Endothelial cell of umbilical vein (primary cell): ENCODE measurements at regions not wholly inside any gene's neighbourhood (a gene's known extent, or its start where the extent isn't known, plus 50 kb on each side); places are given as distances from the start of the nearest gene placed in this dataset.

ENCODE experiments used
- BruUV-seq: library from RNA; stranded (reverse); fragments of 400-500 nt; replicated peaks from 2 replicates; lab custom pipeline; 2021; lab: Mats Ljungman, UMichigan
- CTCF ChIA-PET: fragments of 300-600, 350-600 bp; sonication (Branson Sonifier 250); formaldehyde crosslinking; loops from one replicate; lab custom pipeline; 2021; ENCODE audit warnings: antibody characterized with exemption, inconsistent platforms; lab: Charles Lee
- POLR2A ChIA-PET: fragments of 300-600, 350-600 bp; sonication (Branson Sonifier 250); formaldehyde crosslinking; loops from one replicate; lab custom pipeline; 2021; ENCODE audit warnings: antibody characterized with exemption, inconsistent platforms; lab: Charles Lee
- DNase-seq: peaks from one replicate; pipeline ENCODE4 v3.0.0-alpha.2; 2011; ENCODE audit warnings: low read depth, low spot score
- FAIRE-seq: peaks from 2 replicates; lab custom pipeline; 2011; peaks lifted over from hg19 to GRCh38; lab: Jason Lieb, UNC
- H2AFZ ChIP-seq: 2 replicates; pipeline ENCODE4 v1.6.0; 2012; ENCODE audit warnings: low read depth, low read length, control low read depth, inconsistent platforms
- H3K27ac ChIP-seq: 2 replicates; pipeline ENCODE4 v1.5.1; 2011; ENCODE audit warnings: low read depth, mild to moderate bottlenecking, control low read depth, low read length, moderate library complexity; ENCODE audit not compliant: insufficient read depth
- H3K27me3 ChIP-seq, 2 experiments: 2 replicates each; pipeline versions ENCODE4 v1.6.0 to v1.6.1; 2011; ENCODE audit warnings: low read length in 2 of 2, mixed read lengths in 1 of 2; ENCODE audit not compliant: control insufficient read depth in 2 of 2, insufficient read depth in 2 of 2
- H3K36me3 ChIP-seq, 2 experiments: 2 replicates in 1 of 2; 3 replicates in 1 of 2; pipeline ENCODE4 v1.5.1; 2011; ENCODE audit warnings: low read length in 2 of 2, mild to moderate bottlenecking in 1 of 2, moderate library complexity in 1 of 2; ENCODE audit not compliant: control insufficient read depth in 2 of 2, insufficient read depth in 2 of 2; ENCODE audit errors: extremely low read depth in 1 of 2
- H3K4me1 ChIP-seq: 3 replicates; pipeline ENCODE4 v1.5.1; 2011; ENCODE audit warnings: mild to moderate bottlenecking, low read length; ENCODE audit not compliant: control insufficient read depth, insufficient read depth; ENCODE audit errors: extremely low read depth
- H3K4me2 ChIP-seq: 2 replicates; pipeline ENCODE4 v1.6.1; 2011; ENCODE audit warnings: low read length, control low read depth, mixed read lengths; ENCODE audit not compliant: insufficient read depth
- H3K4me3 ChIP-seq, 3 experiments: fragments of 200-600 bp in 1 of 3; sonication (generic), shearing (Covaris generic) in 1 of 3; replicated peaks in 1 of 3; 2 replicates each; pipeline ENCODE4 v1.5.1; 2011 to 2016; ENCODE audit warnings: control low read depth in 3 of 3, low read length in 3 of 3, mild to moderate bottlenecking in 2 of 3, inconsistent platforms in 1 of 3, low read depth in 1 of 3, moderate library complexity in 1 of 3; ENCODE audit not compliant: insufficient read depth in 1 of 3
- H3K79me2 ChIP-seq: 2 replicates; pipeline ENCODE4 v1.6.0; 2012; ENCODE audit warnings: low read length, inconsistent platforms; ENCODE audit not compliant: control insufficient read depth, insufficient read depth
- H3K9ac ChIP-seq: replicated peaks from 2 replicates; pipeline ENCODE3; 2011; ENCODE audit warnings: low read length, control low read depth; ENCODE audit not compliant: insufficient read depth; ENCODE audit errors: extremely low read depth
- H3K9me1 ChIP-seq: replicated peaks from 3 replicates; pipeline ENCODE4 v1.6.0; 2011; ENCODE audit warnings: mild to moderate bottlenecking, low read length; ENCODE audit not compliant: control insufficient read depth, insufficient read depth; ENCODE audit errors: extremely low read depth
- H3K9me3 ChIP-seq: replicated peaks from 2 replicates; pipeline ENCODE4 v1.5.1; 2012; ENCODE audit warnings: low read length, inconsistent platforms; ENCODE audit not compliant: control insufficient read depth, insufficient read depth
- H4K20me1 ChIP-seq: replicated peaks from 2 replicates; pipeline ENCODE3; 2011; ENCODE audit warnings: mild to moderate bottlenecking, low read length; ENCODE audit not compliant: control insufficient read depth, insufficient read depth; ENCODE audit errors: extremely low read depth
- EZH2 ChIP-seq: IDR thresholded peaks from 2 replicates; pipeline ENCODE4 v1.6.1; 2012; ENCODE audit warnings: borderline replicate concordance, low read depth, mild to moderate bottlenecking, moderate library complexity, low read length, inconsistent platforms; ENCODE audit not compliant: severe bottlenecking
- FOS ChIP-seq: IDR thresholded peaks from 2 replicates; pipeline ENCODE4 v1.6.1; 2011; ENCODE audit warnings: mild to moderate bottlenecking, low read length, moderate library complexity, borderline replicate concordance; ENCODE audit not compliant: insufficient read depth
- GATA2 ChIP-seq: IDR thresholded peaks from 2 replicates; pipeline ENCODE4 v1.7.0; 2011; ENCODE audit warnings: low read depth, mild to moderate bottlenecking, moderate library complexity, mixed read lengths, low read length; ENCODE audit not compliant: insufficient read length, insufficient read depth
- JUN ChIP-seq: IDR thresholded peaks from 2 replicates; pipeline ENCODE4 v1.6.1; 2011; ENCODE audit warnings: borderline replicate concordance, low read depth; ENCODE audit not compliant: insufficient read length, insufficient read depth
- MAX ChIP-seq: IDR thresholded peaks from 2 replicates; pipeline ENCODE4 v1.6.1; 2011; ENCODE audit not compliant: insufficient read depth, insufficient read length
- MYC ChIP-seq: IDR thresholded peaks from one replicate; pipeline ENCODE4 v1.6.1; 2011; ENCODE audit warnings: mild to moderate bottlenecking, low read depth, low read length
- POLR2A ChIP-seq: IDR thresholded peaks from 2 replicates; pipeline ENCODE4 v1.6.1; 2012; ENCODE audit warnings: low read depth, mild to moderate bottlenecking, control low read depth, low read length
- POLR2AphosphoS5 ChIP-seq: IDR thresholded peaks from 2 replicates; pipeline ENCODE4 v1.6.1; 2012; ENCODE audit warnings: low read depth, mild to moderate bottlenecking, control low read depth, low read length, moderate library complexity; ENCODE audit not compliant: insufficient read depth
- dilution Hi-C: fragments of 300-500 bp; cut with MboI; formaldehyde crosslinking; loops from one replicate; pipeline ENCODE4 v1.15.0; 2019; ENCODE audit warnings: low sequenced_read_pairs; ENCODE audit not compliant: extremely low pct_ligation_motif_present
- intact Hi-C: fragments of 100-400 bp; cut with micrococcal nuclease; formaldehyde crosslinking; loops from one replicate; pipeline ENCODE4 v1.10.0; 2022
- TF ChIP-seq, protein P1 (sequence below), 2 donors: IDR thresholded peaks; 1 replicate in 1 of 2; 2 replicates in 1 of 2; pipeline ENCODE4 v1.5.1; 2011; ENCODE audit warnings: low read length in 2 of 2, mild to moderate bottlenecking in 2 of 2, moderate library complexity in 2 of 2, control low read depth in 1 of 2, inconsistent platforms in 1 of 2, low read depth in 1 of 2; ENCODE audit not compliant: insufficient read depth in 1 of 2; ENCODE audit errors: extremely low read depth in 1 of 2

- ChIA-PET POLR2A (no interaction called here), CTCF (no interaction called here)
- FAIRE-seq (no peak), DNase-seq (no peak)
- no peaks in the 10 kb centered on the region for H3K9me1 ChIP-seq
- no peaks in the 10 kb centered on the region for H3K4me1 ChIP-seq
- H3K4me3 ChIP-seq, result no peak overlapping the region
- dilution Hi-C loops (no loop called here), intact Hi-C loops (no loop called here)
- H2AFZ ChIP-seq, result no peak overlapping the region
- TF ChIP-seq POLR2AphosphoS5 (no peak), POLR2A (no peak), FOS (no peak), MAX (no peak), JUN (no peak), MYC (no peak), EZH2 (no peak)
- TF ChIP-seq, protein P1, sequence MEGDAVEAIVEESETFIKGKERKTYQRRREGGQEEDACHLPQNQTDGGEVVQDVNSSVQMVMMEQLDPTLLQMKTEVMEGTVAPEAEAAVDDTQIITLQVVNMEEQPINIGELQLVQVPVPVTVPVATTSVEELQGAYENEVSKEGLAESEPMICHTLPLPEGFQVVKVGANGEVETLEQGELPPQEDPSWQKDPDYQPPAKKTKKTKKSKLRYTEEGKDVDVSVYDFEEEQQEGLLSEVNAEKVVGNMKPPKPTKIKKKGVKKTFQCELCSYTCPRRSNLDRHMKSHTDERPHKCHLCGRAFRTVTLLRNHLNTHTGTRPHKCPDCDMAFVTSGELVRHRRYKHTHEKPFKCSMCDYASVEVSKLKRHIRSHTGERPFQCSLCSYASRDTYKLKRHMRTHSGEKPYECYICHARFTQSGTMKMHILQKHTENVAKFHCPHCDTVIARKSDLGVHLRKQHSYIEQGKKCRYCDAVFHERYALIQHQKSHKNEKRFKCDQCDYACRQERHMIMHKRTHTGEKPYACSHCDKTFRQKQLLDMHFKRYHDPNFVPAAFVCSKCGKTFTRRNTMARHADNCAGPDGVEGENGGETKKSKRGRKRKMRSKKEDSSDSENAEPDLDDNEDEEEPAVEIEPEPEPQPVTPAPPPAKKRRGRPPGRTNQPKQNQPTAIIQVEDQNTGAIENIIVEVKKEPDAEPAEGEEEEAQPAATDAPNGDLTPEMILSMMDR (IDR thresholded peaks at IDR 0.05; ENCODE audit: extremely low read depth in 1 of 2, insufficient read depth in 1 of 2, low read depth in 1 of 2, low read length in 2 of 2), result no peak
- H3K9ac ChIP-seq, result no peak overlapping the region
- H3K36me3 ChIP-seq, result no peaks in the 10 kb centered on the region
- no peaks in the 10 kb centered on the region for H3K27me3 ChIP-seq
- no peaks in the 10 kb centered on the region for H3K9me3 ChIP-seq
- no peak overlapping the region for H3K4me2 ChIP-seq
- BruUV-seq, result no TSS peak
- H3K79me2 ChIP-seq, result no peaks in the 10 kb centered on the region
- H3K27ac ChIP-seq, result no peak overlapping the region
- H4K20me1 ChIP-seq, result no peaks in the 10 kb centered on the region
Observed at GRCh38 chr4:136281889-136282288, 1250.4 kb downstream of the PCDH18 start.

DNA sequence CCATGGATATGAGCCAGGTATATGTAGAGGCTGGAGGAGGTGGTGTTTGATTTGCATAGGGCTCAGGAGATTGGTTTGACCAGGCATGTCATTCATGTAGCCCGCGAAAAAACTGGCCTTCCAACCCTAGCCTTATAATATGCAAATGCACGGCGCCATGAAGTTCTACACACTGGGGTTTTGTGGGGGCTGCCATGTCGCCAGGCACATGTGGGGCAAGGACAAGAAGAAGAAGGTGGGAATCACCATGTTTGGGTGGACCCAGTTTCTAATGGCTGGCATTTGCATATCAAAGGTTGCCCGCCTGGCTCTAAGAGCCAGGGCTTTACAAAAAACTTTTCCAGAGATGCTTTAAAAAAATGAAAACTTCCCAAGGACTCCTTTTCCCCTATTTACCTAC, 1251.0 kb downstream of the PCDH18 start:
- Histone ChIP-seq H3K27me3 (no peaks in the 10 kb centered on the region), H3K9me3 (no peaks in the 10 kb centered on the region), H3K4me2 (no peak overlapping the region), H4K20me1 (no peaks in the 10 kb centered on the region), H3K9me1 (no peaks in the 10 kb centered on the region), H2AFZ (no peak overlapping the region), H3K4me1 (no peaks in the 10 kb centered on the region), H3K9ac (no peak overlapping the region), H3K4me3 (no peak overlapping the region), H3K27ac (no peak overlapping the region), H3K79me2 (no peaks in the 10 kb centered on the region), H3K36me3 (no peaks in the 10 kb centered on the region)
- ChIA-PET CTCF (no interaction called here), POLR2A (no interaction called here)
- dilution Hi-C loops (no loop called here), intact Hi-C loops (no loop called here)
- FAIRE-seq (no peak), DNase-seq (no peak)
- no TSS peak for BruUV-seq
- TF ChIP-seq POLR2A (no peak), POLR2AphosphoS5 (no peak), MYC (no peak), GATA2 (no peak), EZH2 (no peak), JUN (no peak), MAX (no peak), FOS (no peak)
- TF ChIP-seq, protein P1 (IDR thresholded peaks at IDR 0.05; ENCODE audit: extremely low read depth in 1 of 2, insufficient read depth in 1 of 2, low read depth in 1 of 2, low read length in 2 of 2), result no peak
